Left cardiac atrium (tissue), 4 donors: ENCODE measurements at regions not wholly inside any gene's neighbourhood (a gene's known extent, or its start where the extent isn't known, plus 50 kb on each side); places are given as distances from the start of the nearest gene placed in this dataset.

ENCODE experiments used
- ATAC-seq, 2 donors: fragments of 200-7000 bp; cut with Tn5 transposase; one replicate each; pipeline ENCODE4 v1.9.1; 2020; ENCODE audit warnings: mild to moderate bottlenecking in 2 of 2, moderate library complexity in 2 of 2
- DNase-seq: peaks from one replicate; pipeline ENCODE4 v3.0.0-alpha.2; 2020
- intact Hi-C, 2 donors: fragments of 100-400 bp; cut with DNase I; formaldehyde crosslinking; loops; one replicate each; pipeline versions ENCODE4 v1.14.1 to v1.15.1; 2022 to 2023
- donor health status: DM: no; HTN: yes; CAD: no.
- donor health status: DM: no; HTN: yes; CAD: no; lungs with severe emphysema.
- donor health status: DM: yes; HTN: yes; CAD: no.
- donor health status: Dilated cardiomyopathy.

DNA sequence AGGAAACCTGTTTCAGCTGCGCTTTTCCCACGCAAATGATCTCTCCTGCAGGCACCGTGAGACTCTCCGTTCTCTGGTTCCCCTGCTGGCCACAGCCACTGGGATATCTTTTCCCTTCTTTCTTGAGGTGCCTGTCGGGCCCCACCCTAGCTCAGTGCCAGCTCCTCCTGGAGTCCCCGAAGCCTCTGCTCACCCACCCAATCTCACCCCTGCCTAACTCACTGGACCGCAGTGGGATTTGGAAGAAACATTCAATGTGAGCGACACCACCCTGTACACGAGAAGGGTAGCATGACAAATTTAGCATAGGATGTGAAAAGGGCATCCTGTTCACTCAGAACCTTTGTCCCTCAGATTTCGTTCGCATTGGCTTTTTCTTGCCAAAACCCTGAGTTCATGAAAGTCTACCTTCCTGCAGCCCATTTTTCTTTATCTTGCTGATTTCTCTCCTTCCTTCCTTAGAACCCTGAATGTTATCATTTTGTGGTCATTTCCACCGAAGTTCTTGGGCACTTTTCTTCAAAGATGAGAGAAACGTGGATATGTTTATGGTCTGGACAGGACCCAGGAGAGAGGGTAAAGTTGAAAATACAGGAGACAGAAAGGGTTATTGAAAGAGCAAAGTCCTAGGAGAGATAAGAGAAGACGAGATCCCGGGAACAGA lies 63.6 kb upstream of the ELK3 start:
- peak; percentile 36 for DNase-seq
- peak in 1 of 2 donors; percentile 61 for ATAC-seq
- intact Hi-C loops = no loop called here

DNA sequence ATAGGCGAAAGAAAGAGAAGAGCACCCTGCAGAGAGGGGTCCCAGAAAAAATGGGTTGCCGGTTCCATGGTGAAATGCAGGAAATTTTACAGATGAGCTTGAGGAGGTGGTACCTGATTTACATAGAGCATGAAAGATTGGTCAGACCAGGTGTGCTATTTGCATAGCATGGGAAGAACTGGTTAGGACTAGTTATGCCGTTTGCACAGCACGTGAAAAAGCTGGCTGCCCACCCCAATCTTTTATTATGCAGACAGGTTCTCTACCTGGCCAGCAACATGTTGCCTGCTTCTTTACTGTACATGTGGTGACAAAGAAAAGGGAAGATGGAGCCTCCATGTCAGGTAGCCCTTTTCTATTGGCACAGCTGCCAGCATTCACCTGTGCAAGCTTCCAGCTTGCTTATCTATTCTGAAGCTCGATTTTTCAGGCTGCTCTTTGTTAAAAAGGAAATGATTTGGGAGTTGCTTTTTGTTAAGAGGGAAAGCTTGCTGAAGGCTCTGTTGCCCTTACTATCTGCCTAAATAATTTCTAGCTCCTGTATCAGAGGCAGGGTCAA lies 62.9 kb upstream of the ELK3 start:
- intact Hi-C loops = no loop called here
- DNase-seq (no peak), ATAC-seq (no peak)

DNA sequence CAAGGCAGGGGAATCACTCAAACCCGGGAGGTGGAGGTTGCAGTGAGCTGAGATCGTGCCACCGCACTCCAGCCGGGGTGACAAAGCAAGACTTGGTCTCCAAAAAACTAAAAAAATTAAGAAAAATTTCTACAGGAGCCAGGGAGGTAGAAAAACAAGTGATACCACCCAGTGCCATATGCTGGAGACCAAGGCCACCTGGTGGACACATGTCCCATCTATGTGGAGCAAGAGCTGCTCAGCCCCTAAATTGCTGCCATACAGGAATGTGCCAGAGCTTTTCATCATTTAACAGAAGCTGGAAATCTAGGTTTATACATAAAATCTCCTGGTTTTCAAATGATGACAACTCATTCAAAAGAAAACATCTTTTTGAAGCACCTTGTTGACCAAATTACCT lies 61.4 kb upstream of the ELK3 start:
- DNase-seq = no peak
- no peak for ATAC-seq
- intact Hi-C loops = no loop called here

DNA sequence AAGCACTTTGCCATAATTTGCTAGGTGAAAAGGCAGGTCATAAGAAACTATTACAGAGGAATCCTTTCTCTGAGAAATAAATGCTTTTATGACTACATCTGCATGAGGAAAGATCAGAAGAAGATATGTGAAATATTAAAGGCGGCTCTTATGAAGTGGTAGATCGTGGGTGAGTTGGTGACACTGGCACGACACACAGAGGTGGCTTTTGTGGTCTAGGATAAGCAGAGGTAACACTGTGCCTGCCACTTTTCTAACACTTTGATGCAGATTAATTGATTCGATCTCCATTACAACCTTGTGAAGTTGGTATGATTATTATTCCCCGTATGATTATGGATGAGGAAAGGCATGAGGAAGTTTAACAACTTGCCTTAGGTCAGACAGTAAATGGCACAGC lies 60.0 kb upstream of the ELK3 start:
- DNase-seq (no peak), ATAC-seq (no peak)
- intact Hi-C loops = no loop called here

DNA sequence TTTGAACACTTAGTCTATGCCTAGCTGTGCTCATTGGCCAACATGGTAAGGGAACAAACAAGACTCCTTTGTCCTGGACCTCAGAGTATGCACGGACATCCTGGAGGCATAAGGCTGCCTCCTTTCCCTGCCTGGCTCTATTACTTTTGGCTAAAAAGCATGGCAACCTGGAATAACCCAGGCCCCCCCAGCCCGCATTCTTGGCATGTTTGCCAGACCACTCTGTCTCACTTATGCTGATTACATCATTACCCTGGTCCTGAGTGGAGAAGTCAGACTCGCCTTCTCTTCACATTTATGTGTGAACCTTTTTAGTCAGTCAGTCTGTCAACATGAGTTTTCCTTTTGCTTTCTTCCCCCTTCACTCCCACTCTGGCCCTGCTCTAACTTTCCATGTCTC lies 58.0 kb upstream of the ELK3 start:
- DNase-seq (peak; percentile 53), ATAC-seq (peak in 1 of 2 donors; percentile 73)
- intact Hi-C loops = no loop called here

DNA sequence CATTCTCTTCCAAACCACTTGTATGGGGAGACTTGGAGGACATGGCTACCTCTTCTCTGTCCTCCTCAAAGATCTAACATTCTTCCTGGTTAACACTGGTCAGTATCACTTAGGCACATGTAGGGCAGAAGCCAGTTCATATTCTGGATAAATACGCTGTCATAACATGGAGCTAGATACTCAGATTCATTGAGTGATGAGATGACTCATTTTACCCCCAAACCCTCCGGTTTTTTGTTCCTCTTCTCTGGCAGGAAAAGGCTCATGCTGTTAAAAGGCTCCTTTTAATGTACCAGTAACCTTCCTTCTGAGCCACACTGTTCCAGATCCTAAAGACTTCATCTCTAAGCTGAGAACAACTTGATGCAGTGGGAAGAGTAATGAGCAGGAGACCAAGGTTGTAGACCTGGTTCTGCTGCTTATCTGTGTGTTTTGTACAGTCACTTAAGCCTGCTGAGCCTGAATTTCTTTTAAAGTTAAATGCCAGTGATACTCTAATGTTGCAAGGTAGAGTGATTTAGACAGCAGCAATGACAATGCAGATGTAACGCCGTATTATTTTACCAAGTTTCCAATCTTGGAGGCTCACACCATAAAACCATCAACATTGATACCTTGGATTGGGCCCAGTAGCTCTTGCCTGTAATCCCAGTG lies 57.3 kb upstream of the ELK3 start:
- intact Hi-C loops = no loop called here

DNA sequence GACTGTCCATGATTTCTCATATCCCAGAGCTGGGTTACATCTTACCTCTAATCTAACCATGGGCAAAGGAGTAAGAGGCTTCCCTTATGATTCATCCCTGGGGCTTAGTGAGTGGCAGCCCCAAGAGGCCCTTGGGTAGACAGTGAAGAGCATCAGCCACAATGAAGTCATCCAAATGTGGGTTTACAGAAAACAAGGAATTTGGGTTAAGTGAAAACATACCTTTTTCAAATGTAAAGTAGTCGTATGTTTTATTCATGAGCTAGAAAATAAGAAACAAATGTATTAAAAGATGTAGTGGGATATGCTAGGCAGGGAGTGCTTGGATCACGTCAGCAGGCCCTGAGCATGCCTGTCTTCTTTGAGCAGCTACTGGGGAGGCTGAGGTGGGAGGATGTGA lies 54.0 kb upstream of the ELK3 start:
- intact Hi-C loops = no loop called here
- DNase-seq = no peak
- ATAC-seq = no peak

More for the DNA sequence above, 57.3 kb upstream of the ELK3 start:
- DNase-seq (no peak), ATAC-seq (no peak)

DNA sequence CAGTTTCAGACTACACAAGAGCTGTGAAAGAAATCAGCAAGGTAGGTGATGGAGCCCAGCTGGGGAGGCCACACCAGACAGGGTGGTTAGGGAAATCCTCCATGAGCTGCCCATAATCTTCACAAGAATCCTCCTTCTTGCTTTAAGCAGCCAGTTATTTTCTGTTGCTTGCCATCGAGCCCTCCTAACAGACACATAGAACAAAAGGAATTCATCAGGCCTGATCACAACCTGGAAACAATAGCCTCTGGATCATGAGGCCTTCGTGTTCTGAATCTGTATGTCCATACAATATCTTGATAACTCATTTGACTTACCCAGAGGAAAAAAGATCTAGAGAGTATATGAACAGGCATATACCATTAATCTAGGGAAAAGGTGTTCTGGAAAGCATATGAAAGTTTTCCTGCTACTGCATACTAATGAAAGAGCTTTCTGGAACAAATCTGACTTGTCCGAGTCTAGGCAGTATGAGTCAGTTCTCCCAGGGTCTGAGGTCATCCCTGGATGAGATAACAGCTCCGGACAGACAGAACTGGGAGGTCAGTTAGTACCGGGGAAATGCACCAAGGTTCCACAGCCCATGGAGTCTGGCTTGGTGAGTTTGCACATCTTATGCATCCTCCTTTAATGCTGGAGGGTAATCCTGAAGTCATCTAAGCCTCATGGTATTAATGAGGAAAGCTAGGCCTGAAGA lies 52.8 kb upstream of the ELK3 start:
- ATAC-seq (peak in 1 of 2 donors; percentile 97), DNase-seq (peak; percentile 46)
- intact Hi-C loops = no loop called here

DNA sequence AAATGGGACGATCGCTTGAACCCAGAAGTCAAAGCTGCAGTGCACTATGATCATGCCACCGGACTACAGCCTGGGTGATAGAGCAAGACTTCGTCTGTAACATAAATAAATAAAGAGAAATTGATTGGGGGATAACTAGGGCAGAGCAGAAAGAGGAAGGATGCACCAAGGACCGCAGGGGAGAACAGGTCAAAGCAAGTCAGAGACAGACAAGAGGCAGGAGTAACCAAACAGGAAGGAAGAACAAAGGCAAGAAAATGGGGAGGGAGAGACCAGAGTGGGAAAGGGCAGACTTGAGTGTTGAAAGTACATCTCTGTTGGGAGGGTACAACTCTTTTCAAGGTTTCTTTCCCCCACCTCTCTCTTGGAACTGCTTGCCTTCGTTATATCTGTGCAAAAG lies 50.8 kb upstream of the ELK3 start:
- DNase-seq = no peak
- intact Hi-C loops = no loop called here
- ATAC-seq = no peak

DNA sequence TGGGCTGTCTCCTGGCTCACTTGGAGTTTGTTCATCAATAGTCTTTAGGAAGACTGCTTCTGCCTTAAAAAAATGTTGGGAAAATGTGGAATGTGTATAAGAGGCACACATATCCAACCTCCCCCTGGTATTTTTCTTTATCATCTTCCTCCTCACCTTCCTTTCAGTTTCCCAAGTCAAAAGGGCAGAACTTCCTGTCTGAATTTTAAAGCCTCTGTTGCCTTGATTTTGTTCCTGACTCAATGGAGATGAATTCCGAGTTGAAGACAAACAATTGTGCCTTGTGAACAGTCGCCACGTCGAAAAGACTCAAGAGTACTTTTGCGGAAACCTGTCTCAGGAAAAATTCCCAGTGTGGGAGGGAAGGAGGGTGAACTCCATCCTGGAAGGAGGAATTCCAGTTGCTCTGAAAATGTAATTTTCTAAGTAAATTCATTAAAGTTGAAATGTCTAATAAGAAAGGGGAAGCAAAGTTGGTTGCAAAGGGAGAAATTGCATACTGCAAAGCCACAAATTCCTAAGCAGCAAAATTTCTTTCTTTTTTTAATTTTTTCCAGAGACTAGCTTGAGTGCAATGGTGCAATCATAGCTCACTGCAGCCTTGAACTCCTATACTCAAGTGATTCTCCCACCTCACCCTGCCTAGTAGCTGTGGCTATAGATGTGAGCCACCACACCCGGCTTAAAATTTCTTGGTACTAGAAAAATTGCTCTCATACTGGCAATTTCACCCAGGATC lies 50.2 kb upstream of the ELK3 start:
- DNase-seq (no peak), ATAC-seq (no peak)
- intact Hi-C loops = no loop called here
